ENCODE measurements at regions not wholly inside any gene's neighbourhood (a gene's known extent, or its start where the extent isn't known, plus 50 kb on each side); places are given as distances from the start of the nearest gene placed in this dataset.

GRCh38 chr7:140237390-140237789 is 60.6 kb upstream of the KDM7A start:
- no peak for TF ChIP-seq CTCF (IDR thresholded peaks at IDR 0.05)
- no peak for TF ChIP-seq POLR2A (IDR thresholded peaks at IDR 0.05)
- no peak for TF ChIP-seq EP300 (IDR thresholded peaks at IDR 0.05)

Data from ovary (tissue), 3 donors.